ENCODE measurements at regions not wholly inside any gene's neighbourhood (a gene's known extent, or its start where the extent isn't known, plus 50 kb on each side); places are given as distances from the start of the nearest gene placed in this dataset.
"Not testable (repeated sequence)": the region's sequence is repeated elsewhere in the genome, so short reads cannot be mapped to it uniquely, and the experiment has no call there.

DNA sequence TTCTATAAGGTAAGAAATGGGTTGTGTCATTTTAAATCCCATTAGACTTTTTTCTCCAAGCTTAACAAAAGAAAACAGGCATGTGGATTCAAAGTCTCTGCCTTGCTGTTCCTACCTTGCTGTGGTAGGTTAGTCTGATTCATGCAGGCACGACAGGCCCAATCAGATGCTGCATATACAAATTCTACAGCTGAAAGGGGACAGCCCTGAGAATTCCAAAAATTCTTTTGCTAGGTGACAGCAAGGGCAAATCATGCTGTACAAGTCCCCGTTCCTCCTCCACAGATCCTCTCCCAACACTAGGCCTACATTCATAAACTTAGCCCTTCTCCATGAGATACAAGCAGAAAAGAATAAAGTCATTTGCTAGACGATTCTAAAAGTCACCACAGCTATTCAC lies 161.2 kb upstream of the THBS1 start:
- Histone ChIP-seq H3K27me3 (ENCODE audit: control insufficient read depth in 2 of 2, insufficient read depth in 2 of 2, low read length in 2 of 2) (no peaks in the 10 kb centered on the region), H3K9me3 (ENCODE audit: control insufficient read depth in 2 of 3, low read length in 3 of 3) (no peaks in the 10 kb centered on the region), H3K27ac (ENCODE audit: low read depth, low read length) (no peak overlapping the region), H3K4me3 (ENCODE audit: low read length) (no peak overlapping the region), H3K36me3 (ENCODE audit: control insufficient read depth in 2 of 3, insufficient read depth in 3 of 3, low read length in 3 of 3) (no peaks in the 10 kb centered on the region), H3K4me1 (ENCODE audit: control insufficient read depth in 2 of 2, insufficient read depth in 2 of 2, low read length in 2 of 2) (no peaks in the 10 kb centered on the region)
- ChIA-PET POLR2A (no interaction called here), CTCF (interaction anchor here (0.6 kb wide), 1 partner anchor 11 kb away, joined by 3 read pairs; no protein-coding TSS in a partner anchor)
- intact Hi-C loops (cut with micrococcal nuclease), result no loop called here
- Mint-ChIP-seq H3K9me3 (peaks cover 0 to 4% (median 0%) of the 10 kb centered on the region in 11 donors), H3K4me3 (no peak overlapping the region), H3K27ac (no peak overlapping the region), H3K36me3 (peaks cover 0 to 3% (median 0%) of the 10 kb centered on the region in 5 donors), H3K4me1 (peaks cover 0 to 1% (median 0%) of the 10 kb centered on the region in 7 donors), H3K27me3 (peaks cover 10 to 33% (median 23%) of the 10 kb centered on the region in 5 donors)
- no peak for DNase-seq
- no peak for ATAC-seq

GRCh38 chr15:39420123-39420852 lies 160.6 kb upstream of the THBS1 start:
- H3K4me1 ChIP-seq (ENCODE audit: control insufficient read depth in 2 of 2, insufficient read depth in 2 of 2, low read length in 2 of 2); H3K4me3 ChIP-seq (ENCODE audit: low read length); intact Hi-C loops (cut with micrococcal nuclease); ATAC-seq; CTCF ChIA-PET; H3K27ac ChIP-seq (ENCODE audit: low read depth, low read length); H3K27ac Mint-ChIP-seq; H3K9me3 Mint-ChIP-seq; DNase-seq; H3K27me3 ChIP-seq (ENCODE audit: control insufficient read depth in 2 of 2, insufficient read depth in 2 of 2, low read length in 2 of 2); H3K36me3 Mint-ChIP-seq; POLR2A ChIA-PET; H3K4me1 Mint-ChIP-seq; H3K36me3 ChIP-seq (ENCODE audit: control insufficient read depth in 2 of 3, insufficient read depth in 3 of 3, low read length in 3 of 3); H3K9me3 ChIP-seq (ENCODE audit: control insufficient read depth in 2 of 3, low read length in 3 of 3): not testable (repeated sequence)
- peak overlapping the region in 2 of 10 donors; percentile 34 to 38 for H3K4me3 Mint-ChIP-seq
- H3K27me3 Mint-ChIP-seq, result peaks cover 8 to 30% (median 22%) of the 10 kb centered on the region in 5 donors

DNA sequence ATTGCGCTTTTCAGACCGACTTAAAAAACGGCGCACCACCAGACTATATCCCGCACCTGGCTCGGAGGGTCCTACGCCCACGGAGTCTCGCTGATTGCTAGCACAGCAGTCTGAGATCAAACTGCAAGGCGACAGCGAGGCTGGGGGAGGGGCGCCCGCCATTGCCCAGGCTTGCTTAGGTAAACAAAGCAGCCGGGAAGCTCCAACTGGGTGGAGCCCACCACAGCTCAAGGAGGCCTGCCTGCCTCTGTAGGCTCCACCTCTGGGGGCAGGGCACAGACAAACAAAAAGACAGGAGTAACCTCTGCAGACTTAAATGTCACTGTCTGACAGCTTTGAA lies 160.1 kb upstream of the THBS1 start:
- H3K9me3 ChIP-seq (ENCODE audit: control insufficient read depth in 2 of 3, low read length in 3 of 3); H3K27ac Mint-ChIP-seq; H3K4me3 ChIP-seq (ENCODE audit: low read length); intact Hi-C loops (cut with micrococcal nuclease); ATAC-seq; H3K27me3 ChIP-seq (ENCODE audit: control insufficient read depth in 2 of 2, insufficient read depth in 2 of 2, low read length in 2 of 2); H3K4me1 Mint-ChIP-seq; H3K4me1 ChIP-seq (ENCODE audit: control insufficient read depth in 2 of 2, insufficient read depth in 2 of 2, low read length in 2 of 2); H3K27ac ChIP-seq (ENCODE audit: low read depth, low read length); CTCF ChIA-PET; H3K36me3 Mint-ChIP-seq; POLR2A ChIA-PET; H3K9me3 Mint-ChIP-seq; H3K36me3 ChIP-seq (ENCODE audit: control insufficient read depth in 2 of 3, insufficient read depth in 3 of 3, low read length in 3 of 3): not testable (repeated sequence)
- Mint-ChIP-seq H3K4me3 (peak overlapping the region in 1 of 10 donors; percentile 34), H3K27me3 (peaks cover 10 to 30% (median 22%) of the 10 kb centered on the region in 5 donors)
- DNase-seq, result peak in 1 of 9 donors; percentile 17

DNA sequence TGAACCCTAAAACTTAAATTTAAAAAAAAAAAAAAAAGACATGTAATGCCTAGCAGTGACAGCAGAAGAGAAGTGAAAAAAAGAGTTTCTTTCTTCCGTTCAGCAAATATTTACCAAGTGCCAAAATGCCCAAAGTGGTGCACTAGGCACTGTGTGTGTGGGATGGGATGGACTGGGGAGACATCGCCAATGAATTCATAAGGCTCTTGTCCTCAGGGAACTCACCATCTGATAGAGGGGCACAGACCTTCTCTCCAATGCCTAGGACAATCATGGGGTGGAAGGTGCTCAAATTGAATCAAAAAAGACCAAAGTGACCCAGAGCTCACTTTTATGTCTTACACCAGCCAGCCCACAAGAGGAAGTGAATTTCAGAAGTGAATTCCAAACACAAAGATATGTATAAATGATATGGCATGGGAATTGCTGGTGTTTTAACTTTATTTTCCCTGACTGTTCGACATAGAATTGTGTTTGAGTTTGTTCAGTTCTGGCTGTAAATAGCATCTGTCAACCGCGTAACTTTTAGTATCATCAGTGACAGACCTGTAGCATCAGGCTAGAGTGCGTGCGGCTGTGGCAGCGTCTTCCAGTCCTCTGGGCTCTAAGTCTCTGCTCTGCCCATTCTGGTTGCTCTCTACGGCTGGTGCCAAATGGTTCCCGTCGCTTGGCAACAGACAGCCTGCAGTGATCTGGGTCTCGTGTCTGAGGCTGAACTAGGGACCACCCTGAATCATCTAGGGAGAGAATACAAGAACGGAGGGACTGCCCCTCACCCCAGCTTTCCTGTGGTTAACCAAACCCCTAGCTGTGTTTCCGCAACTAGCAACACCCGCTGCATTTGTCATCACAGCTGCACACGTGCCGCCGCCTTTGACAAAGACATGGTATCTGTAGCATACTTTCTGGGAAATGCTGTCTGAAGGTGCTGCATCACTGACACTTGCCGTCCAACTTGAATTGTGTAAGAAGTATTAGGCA lies 154.0 kb upstream of the THBS1 start:
- intact Hi-C loops (cut with micrococcal nuclease), result no loop called here
- ChIA-PET CTCF (no interaction called here), POLR2A (no interaction called here)
- Histone ChIP-seq H3K27me3 (ENCODE audit: control insufficient read depth in 2 of 2, insufficient read depth in 2 of 2, low read length in 2 of 2) (no peaks in the 10 kb centered on the region), H3K27ac (ENCODE audit: low read depth, low read length) (no peak overlapping the region), H3K4me3 (ENCODE audit: low read length) (peak overlapping the region; percentile 40), H3K4me1 (ENCODE audit: control insufficient read depth in 2 of 2, insufficient read depth in 2 of 2, low read length in 2 of 2) (peaks cover 14 to 15% of the 10 kb centered on the region in 2 donors), H3K36me3 (ENCODE audit: control insufficient read depth in 2 of 3, insufficient read depth in 3 of 3, low read length in 3 of 3) (no peaks in the 10 kb centered on the region), H3K9me3 (ENCODE audit: control insufficient read depth in 2 of 3, low read length in 3 of 3) (no peaks in the 10 kb centered on the region)
- H3K4me1 Mint-ChIP-seq, result peaks cover 21 to 37% (median 29%) of the 10 kb centered on the region in 7 donors
- H3K4me3 Mint-ChIP-seq, result peak overlapping the region; percentile 56 to 83 (median 74)
- ATAC-seq, result peak; percentile 91
- H3K27me3 Mint-ChIP-seq, result peaks cover 19 to 46% (median 33%) of the 10 kb centered on the region in 5 donors
- DNase-seq, result peak; percentile 30 to 82 (median 62)
- H3K27ac Mint-ChIP-seq, result peak overlapping the region in 8 of 9 donors; percentile 42 to 88 (median 58)
- peaks cover 0 to 4% (median 0%) of the 10 kb centered on the region in 11 donors for H3K9me3 Mint-ChIP-seq
- H3K36me3 Mint-ChIP-seq, result peaks cover 0 to 2% (median 0%) of the 10 kb centered on the region in 5 donors

DNA sequence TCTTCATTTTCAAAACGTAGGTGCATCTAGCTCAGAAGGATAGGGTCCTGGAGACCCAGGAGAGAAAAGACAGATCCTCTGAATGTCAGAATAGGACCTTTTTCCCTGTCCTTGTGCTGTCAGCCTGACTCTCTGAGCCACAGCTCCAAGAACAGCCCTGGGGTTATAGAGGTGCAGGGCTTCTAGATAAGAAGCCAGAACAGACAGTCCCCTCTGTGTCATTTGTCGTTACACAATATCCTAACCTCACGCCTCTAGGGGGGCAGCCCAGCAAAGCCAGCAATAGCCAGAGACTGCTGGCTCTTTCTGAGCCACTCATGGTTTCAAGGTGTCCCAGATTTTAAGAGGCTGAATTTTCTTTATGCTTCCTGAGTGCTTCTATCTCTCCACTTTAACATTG lies 153.2 kb upstream of the THBS1 start:
- H3K27ac ChIP-seq (ENCODE audit: low read depth, low read length), result no peak overlapping the region
- CTCF ChIA-PET, result no interaction called here
- no peaks in the 10 kb centered on the region for H3K36me3 ChIP-seq (ENCODE audit: control insufficient read depth in 2 of 3, insufficient read depth in 3 of 3, low read length in 3 of 3)
- POLR2A ChIA-PET, result no interaction called here
- H3K4me1 ChIP-seq (ENCODE audit: control insufficient read depth in 2 of 2, insufficient read depth in 2 of 2, low read length in 2 of 2), result peaks cover 14 to 15% of the 10 kb centered on the region in 2 donors
- intact Hi-C loops (cut with micrococcal nuclease), result no loop called here
- Mint-ChIP-seq H3K9me3 (peaks cover 0 to 4% (median 0%) of the 10 kb centered on the region in 11 donors), H3K4me1 (peaks cover 21 to 37% (median 29%) of the 10 kb centered on the region in 7 donors), H3K4me3 (peak overlapping the region in 8 of 10 donors; percentile 7 to 76 (median 42)), H3K27me3 (peaks cover 23 to 52% (median 40%) of the 10 kb centered on the region in 5 donors), H3K27ac (peak overlapping the region in 2 of 9 donors; percentile 45 to 56), H3K36me3 (peaks cover 0 to 2% (median 0%) of the 10 kb centered on the region in 5 donors)
- no peaks in the 10 kb centered on the region for H3K27me3 ChIP-seq (ENCODE audit: control insufficient read depth in 2 of 2, insufficient read depth in 2 of 2, low read length in 2 of 2)
- H3K9me3 ChIP-seq (ENCODE audit: control insufficient read depth in 2 of 3, low read length in 3 of 3), result no peaks in the 10 kb centered on the region
- no peak overlapping the region for H3K4me3 ChIP-seq (ENCODE audit: low read length)
- ATAC-seq (peak; percentile 54), DNase-seq (no peak)

GRCh38 chr15:39429898-39430357 lies 151.0 kb upstream of the THBS1 start:
- intact Hi-C loops (cut with micrococcal nuclease), result no loop called here
- ChIA-PET POLR2A (no interaction called here), CTCF (no interaction called here)
- Mint-ChIP-seq H3K36me3 (peaks cover 0 to 2% (median 0%) of the 10 kb centered on the region in 5 donors), H3K4me1 (peaks cover 21 to 37% (median 29%) of the 10 kb centered on the region in 7 donors), H3K4me3 (peak overlapping the region in 1 of 10 donors; percentile 15), H3K27ac (no peak overlapping the region), H3K27me3 (peaks cover 23 to 69% (median 56%) of the 10 kb centered on the region in 5 donors), H3K9me3 (peaks cover 0 to 4% (median 0%) of the 10 kb centered on the region in 11 donors)
- Histone ChIP-seq H3K27ac (ENCODE audit: low read depth, low read length) (no peak overlapping the region), H3K27me3 (ENCODE audit: control insufficient read depth in 2 of 2, insufficient read depth in 2 of 2, low read length in 2 of 2) (no peaks in the 10 kb centered on the region), H3K4me1 (ENCODE audit: control insufficient read depth in 2 of 2, insufficient read depth in 2 of 2, low read length in 2 of 2) (peaks cover 14 to 15% of the 10 kb centered on the region in 2 donors), H3K9me3 (ENCODE audit: control insufficient read depth in 2 of 3, low read length in 3 of 3) (no peaks in the 10 kb centered on the region), H3K4me3 (ENCODE audit: low read length) (no peak overlapping the region), H3K36me3 (ENCODE audit: control insufficient read depth in 2 of 3, insufficient read depth in 3 of 3, low read length in 3 of 3) (no peaks in the 10 kb centered on the region)
- ATAC-seq (no peak), DNase-seq (no peak)
